Mucosa of rectum (tissue), 2 donors: ENCODE measurements at regions not wholly inside any gene's neighbourhood (a gene's known extent, or its start where the extent isn't known, plus 50 kb on each side); places are given as distances from the start of the nearest gene placed in this dataset.
A peak's percentile ranks its signal among the peaks of the same experiment; 100 is the strongest.

ENCODE experiments used
- H3K27ac ChIP-seq, 2 donors: one replicate each; pipeline ENCODE4 v1.7.0; 2013; ENCODE audit warnings: inconsistent platforms in 2 of 2, low read depth in 2 of 2, low read length in 2 of 2
- H3K27me3 ChIP-seq, 2 donors: one replicate each; pipeline ENCODE4 v1.7.0; 2013; ENCODE audit warnings: low read length in 2 of 2; ENCODE audit not compliant: control insufficient read depth in 2 of 2, insufficient read depth in 2 of 2
- H3K36me3 ChIP-seq, 2 donors: one replicate each; pipeline ENCODE4 v1.7.0; 2013; ENCODE audit warnings: low read length in 2 of 2; ENCODE audit not compliant: control insufficient read depth in 2 of 2, insufficient read depth in 2 of 2
- H3K4me1 ChIP-seq, 2 donors: one replicate each; pipeline ENCODE4 v1.7.0; 2013; ENCODE audit warnings: low read length in 2 of 2, mild to moderate bottlenecking in 1 of 2; ENCODE audit not compliant: control insufficient read depth in 2 of 2, insufficient read depth in 2 of 2
- H3K4me3 ChIP-seq, 2 donors: one replicate each; pipeline ENCODE4 v1.7.0; 2013; ENCODE audit warnings: low read length in 2 of 2
- H3K9ac ChIP-seq, 2 donors: one replicate each; pipeline ENCODE4 v1.7.0; 2013; ENCODE audit warnings: low read length in 2 of 2, low read depth in 1 of 2, mild to moderate bottlenecking in 1 of 2
- H3K9me3 ChIP-seq, 2 donors: one replicate each; pipeline ENCODE4 v1.7.0; 2013; ENCODE audit warnings: low read length in 2 of 2; ENCODE audit not compliant: control insufficient read depth in 2 of 2
- donor health status: healthy.
- donor health status: Normal muscosa, but diverticular disease.

DNA sequence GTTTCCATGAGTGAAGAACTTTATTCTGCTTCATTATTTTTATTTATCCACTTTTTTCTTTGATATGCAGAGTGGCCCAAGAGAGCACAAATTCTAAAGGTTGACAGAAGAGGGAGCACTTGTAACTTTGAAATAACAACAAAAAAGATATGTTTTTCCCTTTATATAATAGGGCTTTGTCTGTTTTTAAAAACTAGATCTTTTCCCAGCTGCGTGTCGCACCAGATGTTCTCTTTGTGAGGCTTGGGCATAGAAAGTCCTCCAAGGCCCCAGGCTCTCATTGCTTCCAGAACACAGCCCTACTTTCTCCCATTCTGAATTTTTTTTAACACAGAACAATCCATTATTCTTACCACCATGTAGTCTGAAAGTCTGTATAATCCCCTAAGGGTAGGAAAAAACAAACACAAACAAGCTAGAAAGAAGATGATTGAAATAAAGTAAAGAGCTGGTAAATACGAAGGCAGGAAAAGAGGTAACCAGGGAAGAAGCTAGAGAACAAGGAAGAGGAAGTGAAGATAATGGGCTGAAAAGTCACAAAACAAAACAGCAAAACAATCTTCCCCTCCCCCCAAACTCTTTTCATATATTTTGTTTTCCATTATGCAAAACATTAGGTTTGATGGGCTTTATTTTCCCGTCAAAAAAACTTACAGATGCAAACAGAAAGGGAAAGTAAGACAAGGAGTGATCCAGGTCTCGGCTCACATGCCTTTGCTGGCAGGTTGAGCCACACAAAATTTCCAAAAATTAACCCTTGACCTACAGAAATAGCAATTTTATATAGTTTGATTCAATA lies 160.4 kb downstream of the ABCA8 start:
- Histone ChIP-seq H3K36me3 (no peaks in the 10 kb centered on the region), H3K9ac (peak overlapping the region; percentile 19 to 26), H3K4me1 (peaks cover 0 to 3% of the 10 kb centered on the region in 2 donors), H3K9me3 (no peaks in the 10 kb centered on the region), H3K27ac (peak overlapping the region; percentile 48 to 55), H3K27me3 (no peaks in the 10 kb centered on the region), H3K4me3 (peak overlapping the region in 1 of 2 donors; percentile 17)

DNA sequence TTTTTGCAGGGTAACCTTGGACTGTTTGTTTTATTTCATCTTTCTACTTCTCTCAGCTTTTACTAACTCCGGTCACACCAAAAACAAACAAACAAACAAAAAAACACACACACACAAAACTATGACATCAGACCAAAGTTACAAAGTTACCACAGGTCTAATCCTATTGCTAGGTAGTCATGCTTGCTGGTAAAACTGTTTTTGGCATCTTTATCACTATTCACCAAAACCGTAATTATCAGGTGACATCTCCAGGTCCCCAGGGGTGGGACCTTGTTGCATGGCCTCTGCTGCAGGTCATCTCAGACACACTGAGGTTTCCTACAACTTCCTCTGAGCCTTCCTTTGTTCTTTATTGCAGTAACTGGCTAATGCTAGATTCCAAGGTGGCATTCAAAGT lies 162.3 kb downstream of the ABCA8 start:
- H3K4me1 ChIP-seq, result peaks cover 0 to 3% of the 10 kb centered on the region in 2 donors
- H3K9ac ChIP-seq, result no peak overlapping the region

DNA sequence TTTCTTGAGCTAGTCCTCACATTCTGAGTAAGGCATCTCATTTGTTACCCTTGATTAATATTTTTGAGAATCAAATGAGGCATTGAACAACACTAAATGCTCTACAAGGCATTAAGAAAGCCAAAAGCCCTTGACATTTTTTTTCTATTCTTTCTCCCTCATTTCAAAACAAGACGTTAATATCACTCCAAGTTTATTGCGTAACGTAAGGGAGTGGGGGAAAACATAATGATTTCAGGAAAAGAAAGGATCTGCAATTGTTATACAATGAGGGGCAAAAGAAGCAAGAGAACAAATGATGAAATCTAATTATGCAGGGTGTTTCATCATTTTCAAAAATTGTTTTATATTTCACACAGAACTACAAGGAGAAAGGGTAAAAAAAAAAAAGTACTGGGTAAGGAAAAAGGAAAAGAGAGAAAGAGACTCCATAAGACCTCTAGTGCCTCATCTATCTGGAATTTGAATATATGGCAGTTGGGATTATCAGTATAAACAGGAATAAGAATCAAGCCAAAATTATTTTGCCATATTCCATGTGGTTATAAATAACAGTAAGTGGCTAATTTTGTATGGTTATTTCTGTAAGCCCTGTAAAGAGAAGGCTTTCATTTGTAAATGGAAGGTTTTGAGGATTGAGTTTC lies 163.0 kb downstream of the ABCA8 start:
- no peak overlapping the region for H3K4me3 ChIP-seq
- H3K4me1 ChIP-seq, result peaks cover 0 to 3% of the 10 kb centered on the region in 2 donors
- H3K36me3 ChIP-seq, result no peaks in the 10 kb centered on the region
- H3K9ac ChIP-seq, result no peak overlapping the region
- H3K9me3 ChIP-seq, result no peaks in the 10 kb centered on the region
- H3K27me3 ChIP-seq, result no peaks in the 10 kb centered on the region
- H3K27ac ChIP-seq, result peak overlapping the region; percentile 16 to 44

More for the DNA sequence above, 162.3 kb downstream of the ABCA8 start:
- Histone ChIP-seq H3K27me3 (no peaks in the 10 kb centered on the region), H3K36me3 (no peaks in the 10 kb centered on the region), H3K4me3 (no peak overlapping the region), H3K9me3 (no peaks in the 10 kb centered on the region), H3K27ac (peak overlapping the region; percentile 16 to 44)

DNA sequence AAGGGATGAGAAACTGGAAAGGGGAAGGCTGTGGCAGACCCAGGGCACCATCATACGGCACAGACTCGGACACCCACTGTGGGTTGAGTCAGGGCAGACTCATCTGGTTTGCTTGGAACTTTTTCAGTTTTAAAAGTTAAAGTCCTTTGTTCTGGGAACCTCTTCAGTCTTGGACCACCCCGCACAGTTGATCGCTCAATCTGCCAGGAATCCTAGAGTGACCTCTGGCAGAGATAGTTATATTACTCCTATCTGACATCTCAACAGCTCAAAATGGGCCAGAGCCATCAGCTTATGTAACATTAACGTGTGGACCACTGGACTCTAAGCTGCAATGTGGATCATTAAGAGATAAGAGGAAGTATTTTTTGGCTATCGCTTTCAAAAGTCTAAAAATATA lies 164.3 kb downstream of the ABCA8 start:
- peaks cover 0 to 3% of the 10 kb centered on the region in 2 donors for H3K4me1 ChIP-seq
- no peaks in the 10 kb centered on the region for H3K9me3 ChIP-seq
- no peak overlapping the region for H3K9ac ChIP-seq
- H3K36me3 ChIP-seq, result no peaks in the 10 kb centered on the region
- H3K27me3 ChIP-seq, result no peaks in the 10 kb centered on the region
- no peak overlapping the region for H3K4me3 ChIP-seq
- H3K27ac ChIP-seq, result peak overlapping the region; percentile 2 to 31

DNA sequence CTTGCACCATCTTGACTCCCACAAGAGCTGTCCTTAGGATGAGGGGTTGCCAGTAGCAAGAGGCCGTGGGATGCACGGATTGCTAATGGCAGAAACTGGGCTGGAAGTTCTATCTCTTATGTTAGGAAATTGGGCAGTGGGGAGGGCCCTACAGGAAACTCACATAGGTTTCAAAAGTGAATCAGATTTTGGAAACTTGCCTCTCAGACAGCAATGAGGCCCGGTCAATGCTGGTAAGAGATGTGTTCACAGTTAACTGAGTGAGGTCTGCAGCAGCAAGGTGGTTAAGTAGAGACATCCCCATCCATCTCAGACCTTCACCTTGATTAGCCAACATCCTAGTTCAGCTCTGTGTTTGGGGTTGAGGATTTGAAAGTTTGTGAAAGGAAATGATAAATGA lies 164.7 kb downstream of the ABCA8 start:
- Histone ChIP-seq H3K36me3 (no peaks in the 10 kb centered on the region), H3K4me1 (peaks cover 0 to 3% of the 10 kb centered on the region in 2 donors), H3K27ac (peak overlapping the region in 1 of 2 donors; percentile 31), H3K9me3 (no peaks in the 10 kb centered on the region), H3K9ac (no peak overlapping the region), H3K4me3 (no peak overlapping the region), H3K27me3 (no peaks in the 10 kb centered on the region)

DNA sequence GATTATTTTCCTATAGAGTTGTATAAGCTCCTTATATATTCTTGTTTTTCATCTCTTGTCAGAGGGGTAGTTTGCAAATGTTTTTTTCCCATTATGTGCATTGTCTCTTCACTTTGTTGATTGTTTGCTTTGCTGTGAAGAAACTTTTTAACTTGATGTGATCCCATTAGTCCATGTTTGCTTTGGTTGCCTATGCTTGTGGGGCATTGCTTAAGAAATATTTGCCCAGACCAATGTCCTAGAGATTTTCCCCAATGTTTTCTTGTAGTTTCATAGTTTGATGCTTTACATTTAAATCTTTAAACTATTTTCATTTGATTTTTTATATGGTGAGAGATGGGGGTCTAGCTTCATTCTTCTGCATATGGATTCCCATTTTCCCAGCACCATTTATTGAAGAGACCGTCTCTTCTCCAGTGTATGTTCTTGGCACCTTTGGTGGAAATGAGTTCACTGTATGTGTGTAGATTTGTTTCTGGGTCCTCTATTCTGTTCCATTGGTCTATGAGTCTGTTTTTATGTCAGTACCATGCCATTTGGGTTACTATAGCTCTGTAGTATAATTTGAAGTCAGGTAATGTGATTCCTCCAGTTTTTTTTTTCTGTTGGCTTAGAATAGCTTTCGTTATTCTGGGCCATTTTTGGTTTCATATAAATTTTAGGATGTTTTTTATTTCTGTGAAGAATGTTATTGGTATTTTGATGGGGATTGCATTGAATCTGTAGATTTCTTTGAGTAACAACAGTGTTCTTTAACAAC lies 165.8 kb downstream of the ABCA8 start:
- Histone ChIP-seq H3K27me3 (no peaks in the 10 kb centered on the region), H3K4me3 (no peak overlapping the region), H3K27ac (no peak overlapping the region), H3K9ac (no peak overlapping the region), H3K9me3 (no peaks in the 10 kb centered on the region), H3K36me3 (no peaks in the 10 kb centered on the region), H3K4me1 (no peaks in the 10 kb centered on the region)

DNA sequence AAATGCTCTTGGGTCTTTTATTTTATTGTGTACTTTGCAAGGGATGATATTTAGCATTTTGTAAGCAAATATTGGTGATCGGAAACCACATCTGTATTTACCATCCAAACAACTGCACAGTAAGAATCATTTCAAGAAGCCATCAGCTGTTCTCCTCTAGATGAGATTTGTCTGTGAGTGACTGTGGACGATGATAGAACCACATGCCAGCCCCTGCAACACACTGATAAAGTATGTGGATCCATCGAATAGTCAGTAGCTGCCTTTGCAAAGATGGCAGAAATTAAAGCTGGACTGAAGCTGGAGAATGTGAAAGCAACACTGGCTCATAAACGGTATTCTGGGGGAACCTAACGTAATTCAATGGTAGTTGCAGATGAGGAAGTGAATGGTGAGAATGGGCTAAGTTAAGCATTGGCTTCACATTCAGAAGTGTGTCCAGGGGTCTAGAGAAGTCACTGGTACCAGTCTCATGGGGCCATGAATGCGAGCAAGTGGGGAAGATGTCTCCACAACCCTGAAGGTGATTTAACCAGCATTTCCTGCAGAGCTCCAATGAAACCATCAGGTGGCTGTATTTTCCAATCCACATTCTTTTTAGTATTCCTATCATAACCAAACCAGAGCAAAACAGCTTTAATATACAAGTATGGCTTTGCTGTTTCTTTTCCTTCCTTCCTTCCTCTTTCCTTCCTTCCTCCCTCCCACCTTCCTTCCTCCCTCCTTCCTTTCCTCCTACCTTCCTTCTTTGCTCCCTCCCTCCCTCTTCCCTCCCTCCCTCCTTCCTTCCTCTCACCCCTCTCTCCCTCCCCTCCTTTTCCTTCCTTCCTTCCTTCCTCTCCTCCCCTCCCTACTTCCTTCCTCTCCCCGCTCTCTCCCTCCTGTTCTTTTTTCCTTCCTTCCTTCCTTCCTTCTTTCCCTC lies 169.4 kb downstream of the ABCA8 start:
- no peaks in the 10 kb centered on the region for H3K36me3 ChIP-seq
- no peaks in the 10 kb centered on the region for H3K27me3 ChIP-seq
- H3K9me3 ChIP-seq, result no peaks in the 10 kb centered on the region
- no peak overlapping the region for H3K27ac ChIP-seq
- no peaks in the 10 kb centered on the region for H3K4me1 ChIP-seq
- no peak overlapping the region for H3K9ac ChIP-seq
- H3K4me3 ChIP-seq, result no peak overlapping the region

DNA sequence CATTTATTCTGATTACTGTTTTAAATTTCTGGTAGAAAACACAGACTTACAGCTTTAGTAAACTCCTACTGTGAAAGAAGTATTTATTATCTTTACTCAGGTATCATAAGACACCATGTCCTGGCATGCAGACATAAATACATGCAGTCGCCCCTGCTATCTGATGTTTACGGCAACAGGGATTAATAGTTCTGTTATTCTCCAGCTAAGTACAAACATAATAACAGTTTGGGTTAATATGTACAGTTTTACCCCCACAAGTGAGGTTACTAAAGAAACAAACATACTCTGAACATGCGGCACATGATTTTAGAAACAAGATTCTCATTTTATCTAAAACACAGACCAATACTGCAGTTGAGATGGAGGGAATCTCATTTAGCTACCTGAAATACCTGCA lies 170.8 kb downstream of the ABCA8 start:
- Histone ChIP-seq H3K27me3 (no peaks in the 10 kb centered on the region), H3K9ac (no peak overlapping the region), H3K4me1 (no peaks in the 10 kb centered on the region), H3K36me3 (no peaks in the 10 kb centered on the region), H3K9me3 (no peaks in the 10 kb centered on the region), H3K27ac (no peak overlapping the region), H3K4me3 (no peak overlapping the region)

DNA sequence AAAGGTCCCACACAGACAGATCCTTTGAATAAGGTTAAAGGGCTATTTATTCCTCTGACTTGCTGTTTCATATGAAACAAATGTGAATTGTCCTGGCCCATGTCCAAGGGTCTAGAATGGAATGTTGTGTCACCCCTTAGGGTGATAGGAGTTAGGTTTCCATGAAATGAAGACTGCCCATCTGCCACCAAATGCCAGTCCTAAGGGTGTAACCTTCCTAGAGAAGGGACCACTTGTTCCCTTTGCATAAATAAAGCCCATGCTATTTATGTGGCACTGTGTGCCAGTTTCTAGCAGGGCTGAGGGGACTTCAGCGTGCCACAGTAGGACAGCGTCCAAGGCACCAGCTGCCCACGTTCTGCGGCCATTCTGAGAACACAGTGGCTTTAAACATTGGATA lies 171.3 kb downstream of the ABCA8 start:
- no peaks in the 10 kb centered on the region for H3K9me3 ChIP-seq
- H3K4me1 ChIP-seq, result no peaks in the 10 kb centered on the region
- no peak overlapping the region for H3K27ac ChIP-seq
- H3K27me3 ChIP-seq, result no peaks in the 10 kb centered on the region
- no peaks in the 10 kb centered on the region for H3K36me3 ChIP-seq
- H3K4me3 ChIP-seq, result no peak overlapping the region
- H3K9ac ChIP-seq, result no peak overlapping the region
